GM23338 (cell line): ENCODE measurements at regions not wholly inside any gene's neighbourhood (a gene's known extent, or its start where the extent isn't known, plus 50 kb on each side); places are given as distances from the start of the nearest gene placed in this dataset.

Experiments
- ATAC-seq: fragments of 200-7000 bp; cut with Tn5 transposase; 3 replicates; pipeline ENCODE4 v1.9.1; 2020
- DNase-seq: peaks from one replicate; pipeline ENCODE4 v3.0.0-alpha.2; 2015; ENCODE audit warnings: low spot score
- H2AFZ ChIP-seq: fragments of 200-600 bp; sonication (generic); 2 replicates; pipeline ENCODE4 v1.8.0; 2016; ENCODE audit warnings: antibody characterized with exemption, mild to moderate bottlenecking, moderate library complexity
- H3F3A ChIP-seq: fragments of 200-600 bp; sonication (generic); replicated peaks from 2 replicates; pipeline ENCODE4 v1.8.0; 2017; ENCODE audit warnings: antibody characterized with exemption, mixed run types, low read depth
- H3K27ac ChIP-seq: fragments of 200-600 bp; sonication (generic); 2 replicates; pipeline ENCODE4 v1.6.1; 2016; ENCODE audit warnings: low read depth
- H3K27me3 ChIP-seq: fragments of 200-600 bp; sonication (generic); 2 replicates; pipeline ENCODE4 v1.8.0; 2016; ENCODE audit warnings: mild to moderate bottlenecking, mixed run types, moderate library complexity; ENCODE audit not compliant: insufficient read depth
- H3K36me3 ChIP-seq: fragments of 200-600 bp; sonication (generic); 2 replicates; pipeline ENCODE4 v1.8.0; 2016; ENCODE audit warnings: mild to moderate bottlenecking; ENCODE audit not compliant: insufficient read depth
- H3K4me1 ChIP-seq: fragments of 200-600 bp; sonication (generic); 2 replicates; pipeline ENCODE4 v1.8.0; 2016; ENCODE audit warnings: mild to moderate bottlenecking, moderate library complexity; ENCODE audit not compliant: insufficient read depth
- H3K4me2 ChIP-seq: fragments of 200-600 bp; sonication (generic); 2 replicates; pipeline ENCODE4 v1.7.1; 2017; ENCODE audit warnings: mixed run types
- H3K4me3 ChIP-seq: fragments of 200-600 bp; sonication (generic); 2 replicates; pipeline ENCODE4 v1.6.1; 2016; ENCODE audit warnings: mixed run types
- H3K79me2 ChIP-seq: fragments of 200-600 bp; sonication (generic); replicated peaks from 2 replicates; pipeline ENCODE4 v1.8.0; 2017; ENCODE audit warnings: mild to moderate bottlenecking; ENCODE audit not compliant: insufficient read depth
- H3K9me2 ChIP-seq: fragments of 200-600 bp; sonication (generic); 2 replicates; pipeline ENCODE4 v1.8.0; 2017; ENCODE audit not compliant: insufficient read depth
- H4K20me1 ChIP-seq: fragments of 200-600 bp; sonication (generic); replicated peaks from 2 replicates; pipeline ENCODE4 v1.8.0; 2017; ENCODE audit warnings: mild to moderate bottlenecking; ENCODE audit not compliant: insufficient read depth
- H3K27ac Mint-ChIP-seq: 2 replicates; pipeline ENCODE4 v1.8.0; 2020; ENCODE audit warnings: inconsistent platforms, mild to moderate bottlenecking, moderate library complexity, mixed read lengths
- H3K27me3 Mint-ChIP-seq: 3 replicates; pipeline ENCODE4 v1.8.0; 2022; ENCODE audit warnings: low read depth, mild to moderate bottlenecking, moderate library complexity, mixed read lengths, inconsistent platforms; ENCODE audit not compliant: insufficient read depth, poor library complexity
- H3K36me3 Mint-ChIP-seq: 3 replicates; pipeline ENCODE4 v1.8.0; 2021; ENCODE audit warnings: low read depth, mild to moderate bottlenecking, inconsistent platforms, moderate library complexity, mixed read lengths
- H3K4me1 Mint-ChIP-seq: 3 replicates; pipeline ENCODE4 v1.8.0; 2020; ENCODE audit warnings: mild to moderate bottlenecking, inconsistent platforms, mixed read lengths
- H3K4me3 Mint-ChIP-seq: 3 replicates; pipeline ENCODE4 v1.8.0; 2021; ENCODE audit warnings: moderate library complexity, mild to moderate bottlenecking, inconsistent platforms, mixed read lengths
- H3K9me3 Mint-ChIP-seq: 3 replicates; pipeline ENCODE4 v1.8.0; 2020; ENCODE audit warnings: moderate library complexity, mild to moderate bottlenecking, inconsistent platforms, mixed read lengths
- CREB1 ChIP-seq: fragments of 250-450 bp; sonication (Bioruptor Pico); IDR thresholded peaks from 2 replicates; pipeline ENCODE4 v1.5.0; 2020; ENCODE audit warnings: low read depth, mild to moderate bottlenecking, moderate library complexity
- CTCF ChIP-seq, 2 experiments: fragments of 200-600 bp in 1 of 2; sonication (generic) in 1 of 2; conservative IDR thresholded peaks; 2 replicates each; pipeline versions ENCODE4 v1.5.1 to v1.6.1; 2016 to 2017; ENCODE audit warnings: antibody characterized with exemption in 2 of 2, low read depth in 2 of 2, mild to moderate bottlenecking in 2 of 2, moderate library complexity in 1 of 2
- ETS1 ChIP-seq: IDR thresholded peaks from 2 replicates; pipeline ENCODE4 v1.6.1; 2016; ENCODE audit warnings: antibody characterized with exemption
- EZH2 ChIP-seq: fragments of 200-600 bp; sonication (generic); IDR thresholded peaks from one replicate; pipeline ENCODE4 v1.8.0; 2017; ENCODE audit warnings: antibody characterized with exemption, mild to moderate bottlenecking, low read depth; ENCODE audit not compliant: unreplicated experiment
- EZH2phosphoT487 ChIP-seq: fragments of 200-600 bp; sonication (generic); IDR thresholded peaks from one replicate; pipeline ENCODE4 v1.8.1; 2018; ENCODE audit warnings: antibody characterized with exemption; ENCODE audit not compliant: unreplicated experiment
- JUNB ChIP-seq: IDR thresholded peaks from one replicate; pipeline ENCODE4 v1.6.1; 2016; ENCODE audit warnings: antibody characterized with exemption; ENCODE audit not compliant: unreplicated experiment
- NANOG ChIP-seq: IDR thresholded peaks from 2 replicates; pipeline ENCODE4 v1.6.1; 2016; ENCODE audit warnings: antibody characterized with exemption, borderline replicate concordance
- POLR2AphosphoS5 ChIP-seq: IDR thresholded peaks from 2 replicates; pipeline ENCODE4 v1.6.1; 2016; ENCODE audit warnings: antibody characterized with exemption, low read depth
- STAT1 ChIP-seq: IDR thresholded peaks from one replicate; pipeline ENCODE4 v1.6.1; 2016; ENCODE audit warnings: antibody characterized with exemption; ENCODE audit not compliant: unreplicated experiment
- ZNF331 ChIP-seq: fragments of 250-450 bp; sonication (Bioruptor Pico); IDR thresholded peaks from 2 replicates; pipeline ENCODE4 v1.5.0; 2020; ENCODE audit warnings: low read depth, mild to moderate bottlenecking, moderate library complexity
- ZNF462 ChIP-seq: fragments of 250-450 bp; sonication (Bioruptor Pico); IDR thresholded peaks from 2 replicates; pipeline ENCODE4 v1.5.0; 2020; ENCODE audit warnings: mild to moderate bottlenecking, moderate library complexity

- H3K36me3 Mint-ChIP-seq, result no peaks in the 10 kb centered on the region
- H3K4me2 ChIP-seq, result no peak overlapping the region
- no peaks in the 10 kb centered on the region for H3K9me3 Mint-ChIP-seq
- H3K4me1 Mint-ChIP-seq, result peaks cover 18% of the 10 kb centered on the region
- TF ChIP-seq ETS1 (no peak), STAT1 (no peak), CREB1 (no peak), CTCF (conservative IDR thresholded peaks at IDR 0.05; ENCODE audit: low read depth in 2 of 2) (no peak), EZH2 (no peak), NANOG (no peak), ZNF462 (CRISPR knock-in tag) (no peak), EZH2phosphoT487 (no peak), POLR2AphosphoS5 (no peak), ZNF331 (CRISPR knock-in tag) (no peak), JUNB (no peak)
- H3K4me1 ChIP-seq, result peaks cover 16% of the 10 kb centered on the region
- DNase-seq, result no peak
- no peaks in the 10 kb centered on the region for H3F3A ChIP-seq
- H3K4me3 Mint-ChIP-seq, result no peak overlapping the region
- H3K27me3 Mint-ChIP-seq, result no peaks in the 10 kb centered on the region
- no peaks in the 10 kb centered on the region for H3K9me2 ChIP-seq
- H3K4me3 ChIP-seq, result no peak overlapping the region
- H3K79me2 ChIP-seq, result no peaks in the 10 kb centered on the region
- no peak overlapping the region for H2AFZ ChIP-seq
- H3K27ac Mint-ChIP-seq, result no peak overlapping the region
- H3K27ac ChIP-seq, result no peak overlapping the region
- ATAC-seq, result no peak
- H4K20me1 ChIP-seq, result no peaks in the 10 kb centered on the region
- H3K27me3 ChIP-seq, result no peaks in the 10 kb centered on the region
- no peaks in the 10 kb centered on the region for H3K36me3 ChIP-seq
Observed at GRCh38 chr5:147075187-147075586, 159.6 kb upstream of the STK32A start.
